ENCODE measurements at regions not wholly inside any gene's neighbourhood (a gene's known extent, or its start where the extent isn't known, plus 50 kb on each side); places are given as distances from the start of the nearest gene placed in this dataset.

GRCh38 chr19:56969759-56970178, 129.2 kb upstream of the PEG3 start:
- TF ChIP-seq CTCF (IDR thresholded peaks at IDR 0.05; ENCODE audit: low read length) (no peak), EZH2 (optimal IDR thresholded peaks at IDR 0.05; ENCODE audit: low read depth, low read length) (no peak), EZH2phosphoT487 (IDR thresholded peaks at IDR 0.05; ENCODE audit: low read length) (no peak)
